IMR-90 (cell line): ENCODE measurements at regions not wholly inside any gene's neighbourhood (a gene's known extent, or its start where the extent isn't known, plus 50 kb on each side); places are given as distances from the start of the nearest gene placed in this dataset.
"Not testable (repeated sequence)": the region's sequence is repeated elsewhere in the genome, so short reads cannot be mapped to it uniquely, and the experiment has no call there.

Experiments
- ATAC-seq: fragments of 200-7000 bp; cut with Tn5 transposase; 2 replicates; pipeline ENCODE4 v1.9.1; 2020; ENCODE audit warnings: low read depth, mild to moderate bottlenecking, moderate library complexity
- BruUV-seq: library from RNA; stranded (reverse); fragments of 400-500 nt; replicated peaks from 2 replicates; lab custom pipeline; 2021; lab: Mats Ljungman, UMichigan
- CTCF ChIA-PET: fragments of 300-600 bp; formaldehyde crosslinking; extraction: SDS; loops from one replicate; lab custom pipeline; 2021; ENCODE audit warnings: antibody characterized with exemption; lab: Yijun Ruan, JAX
- POLR2A ChIA-PET: fragments of 300-600 bp; sonication (Branson Sonifier 250); formaldehyde crosslinking; loops from one replicate; lab custom pipeline; 2022; ENCODE audit warnings: antibody characterized with exemption; ENCODE audit not compliant: unreplicated experiment; lab: Charles Lee
- DNase-seq: peaks from one replicate; pipeline ENCODE4 v3.0.0; 2013
- H2AFZ ChIP-seq: replicated peaks from 2 replicates; pipeline ENCODE3; 2013; ENCODE audit warnings: low read length, mild to moderate bottlenecking; ENCODE audit not compliant: poor library complexity
- H2AK5ac ChIP-seq: 2 replicates; pipeline ENCODE4 v1.6.1; 2013; ENCODE audit warnings: low read depth, low read length, inconsistent platforms
- H2AK9ac ChIP-seq: replicated peaks from 2 replicates; pipeline ENCODE3; 2013; ENCODE audit warnings: mild to moderate bottlenecking, low read depth, low read length, moderate library complexity; ENCODE audit not compliant: poor library complexity
- H2BK120ac ChIP-seq: 2 replicates; pipeline ENCODE4 v1.6.1; 2013; ENCODE audit warnings: low read depth, low read length, inconsistent platforms
- H2BK15ac ChIP-seq: 3 replicates; pipeline ENCODE4 v1.6.1; 2013; ENCODE audit warnings: low read depth, low read length, inconsistent platforms
- H2BK20ac ChIP-seq: 2 replicates; pipeline ENCODE4 v1.6.1; 2013; ENCODE audit warnings: low read depth, mild to moderate bottlenecking, inconsistent platforms, low read length, moderate library complexity
- H2BK5ac ChIP-seq: 2 replicates; pipeline ENCODE4 v1.6.1; 2013; ENCODE audit warnings: mild to moderate bottlenecking, low read depth, low read length, inconsistent platforms; ENCODE audit not compliant: poor library complexity, severe bottlenecking
- H3K14ac ChIP-seq: replicated peaks from 2 replicates; pipeline ENCODE4 v1.6.1; 2013; ENCODE audit warnings: low read depth, low read length, inconsistent platforms
- H3K18ac ChIP-seq: 2 replicates; pipeline ENCODE4 v1.6.1; 2013; ENCODE audit warnings: low read depth, low read length, control low read depth
- H3K23ac ChIP-seq: 2 replicates; pipeline ENCODE4 v1.6.1; 2013; ENCODE audit warnings: low read depth, low read length, inconsistent platforms
- H3K27ac ChIP-seq: 2 replicates; pipeline ENCODE4 v1.5.1; 2013; ENCODE audit warnings: mild to moderate bottlenecking, control low read depth, low read length; ENCODE audit not compliant: insufficient read depth
- H3K27me3 ChIP-seq: 2 replicates; pipeline ENCODE4 v1.6.1; 2013; ENCODE audit warnings: low read length; ENCODE audit not compliant: control insufficient read depth, insufficient read depth
- H3K36me3 ChIP-seq: 2 replicates; pipeline ENCODE4 v1.6.1; 2013; ENCODE audit warnings: low read length, mixed read lengths; ENCODE audit not compliant: control insufficient read depth, insufficient read depth
- H3K4ac ChIP-seq: 2 replicates; pipeline ENCODE4 v1.6.1; 2013; ENCODE audit warnings: low read depth, low read length, inconsistent platforms
- H3K4me1 ChIP-seq: 2 replicates; pipeline ENCODE4 v1.6.1; 2013; ENCODE audit warnings: low read length, mixed read lengths; ENCODE audit not compliant: control insufficient read depth, insufficient read depth
- H3K4me2 ChIP-seq: 2 replicates; pipeline ENCODE4 v1.6.1; 2013; ENCODE audit warnings: low read depth, mild to moderate bottlenecking, control low read depth, low read length, moderate library complexity
- H3K4me3 ChIP-seq: 2 replicates; pipeline ENCODE4 v1.5.1; 2013; ENCODE audit warnings: low read depth, mild to moderate bottlenecking, control low read depth, low read length, moderate library complexity; ENCODE audit not compliant: insufficient read depth
- H3K56ac ChIP-seq: 2 replicates; pipeline ENCODE4 v1.6.1; 2013; ENCODE audit warnings: low read length, inconsistent platforms; ENCODE audit not compliant: insufficient read depth; ENCODE audit errors: extremely low read depth
- H3K79me1 ChIP-seq, 2 experiments: 2 replicates each; pipeline ENCODE4 v1.6.1; 2013; ENCODE audit warnings: low read length in 2 of 2, inconsistent platforms in 1 of 2, low read depth in 1 of 2
- H3K9ac ChIP-seq: 2 replicates; pipeline ENCODE4 v1.6.1; 2013; ENCODE audit warnings: low read depth, low read length, control low read depth
- H3K9me1 ChIP-seq: 2 replicates; pipeline ENCODE4 v1.6.1; 2013; ENCODE audit warnings: low read length, inconsistent platforms; ENCODE audit not compliant: insufficient read depth
- H3K9me3 ChIP-seq: 2 replicates; pipeline ENCODE4 v1.6.1; 2013; ENCODE audit warnings: low read length; ENCODE audit not compliant: control insufficient read depth, insufficient read depth
- H4K20me1 ChIP-seq: 2 replicates; pipeline ENCODE4 v1.6.1; 2013; ENCODE audit warnings: low read length, inconsistent platforms; ENCODE audit not compliant: insufficient read depth
- H4K5ac ChIP-seq: 2 replicates; pipeline ENCODE4 v1.6.1; 2013; ENCODE audit warnings: mild to moderate bottlenecking, low read depth, low read length, control low read depth
- H4K8ac ChIP-seq, 2 experiments: 2 replicates each; pipeline ENCODE4 v1.6.1; 2013; ENCODE audit warnings: low read depth in 2 of 2, low read length in 2 of 2, control low read depth in 1 of 2, inconsistent platforms in 1 of 2
- H4K91ac ChIP-seq: 2 replicates; pipeline ENCODE4 v1.6.1; 2013; ENCODE audit warnings: low read depth, low read length, inconsistent platforms; ENCODE audit not compliant: insufficient read depth
- WGBS, 2 experiments: methylation state at CpG; one replicate each; pipeline versions ENCODE4 v1.1.5 to v1.1.7; 2013; ENCODE audit warnings: missing lambda C conversion rate in 2 of 2; ENCODE audit not compliant: insufficient read length in 1 of 2; ENCODE audit errors: extremely low coverage in 2 of 2; 5-methylcytosine and 5-hydroxymethylcytosine counted together
- dilution Hi-C: fragments of 300-500 bp; cut with HindIII; formaldehyde crosslinking; loops from one replicate; pipeline ENCODE4 v1.14.3; 2018; ENCODE audit warnings: low sequenced_read_pairs; ENCODE audit not compliant: unreplicated experiment
- in situ Hi-C: fragments of 300-500 bp; cut with MboI; formaldehyde crosslinking; loops from 3 replicates; pipeline ENCODE4 v1.14.3; 2019; ENCODE audit warnings: low sequenced_read_pairs, inconsistent platforms, mixed read lengths
- intact Hi-C: fragments of 100-400 bp; cut with micrococcal nuclease; formaldehyde crosslinking; loops from 2 replicates; pipeline ENCODE4 v1.10.0; 2022

GRCh38 chr1:245102149-245102548, 52.6 kb upstream of the KIF26B start:
- dilution Hi-C loops, BruUV-seq: not testable (repeated sequence)
- WGBS, 2 experiments: no CpG with 5 or more reads among the region's 6 CpGs

More at GRCh38 chr1:245102149-245102548, 52.6 kb upstream of the KIF26B start:
- H4K20me1 ChIP-seq, H2AK5ac ChIP-seq, H2BK5ac ChIP-seq, in situ Hi-C loops, H4K91ac ChIP-seq, H2BK15ac ChIP-seq, intact Hi-C loops, H3K27me3 ChIP-seq, H3K9me1 ChIP-seq, H2BK20ac ChIP-seq, H4K5ac ChIP-seq, H3K36me3 ChIP-seq, POLR2A ChIA-PET, H3K4me2 ChIP-seq, DNase-seq, H3K79me1 ChIP-seq, H3K9ac ChIP-seq, H2AFZ ChIP-seq, H3K27ac ChIP-seq, H2AK9ac ChIP-seq, ATAC-seq, H3K18ac ChIP-seq, H3K4me1 ChIP-seq, H3K4ac ChIP-seq, H3K9me3 ChIP-seq, H3K4me3 ChIP-seq, H4K8ac ChIP-seq, H3K23ac ChIP-seq, H2BK120ac ChIP-seq, H3K56ac ChIP-seq, H3K14ac ChIP-seq: not testable (repeated sequence)
- CTCF ChIA-PET: interaction anchor here (0.6 kb wide), 1 partner anchor 323 kb away, joined by 3 read pairs; no protein-coding TSS in a partner anchor
